DOHH2 (cell line): ENCODE measurements at regions not wholly inside any gene's neighbourhood (a gene's known extent, or its start where the extent isn't known, plus 50 kb on each side); places are given as distances from the start of the nearest gene placed in this dataset.

Source experiments
- H3F3A ChIP-seq: fragments of 200-600 bp; sonication (generic), shearing (Covaris generic); 2 replicates; pipeline ENCODE4 v1.6.0; 2016; ENCODE audit warnings: antibody characterized with exemption, mild to moderate bottlenecking; ENCODE audit not compliant: control insufficient read depth, insufficient read depth
- H3K27ac ChIP-seq: fragments of 200-600 bp; sonication (generic); 2 replicates; pipeline ENCODE4 v1.5.1; 2014; ENCODE audit warnings: low read depth, mild to moderate bottlenecking, low read length, moderate library complexity
- H3K27me3 ChIP-seq: fragments of 200-600 bp; sonication (generic); 2 replicates; pipeline ENCODE4 v1.6.1; 2014; ENCODE audit warnings: mild to moderate bottlenecking, low read length, mixed read lengths; ENCODE audit not compliant: control insufficient read depth
- H3K36me3 ChIP-seq: fragments of 200-600 bp; sonication (generic); 2 replicates; pipeline ENCODE4 v1.6.1; 2014; ENCODE audit warnings: mild to moderate bottlenecking, low read length, moderate library complexity, mixed read lengths; ENCODE audit not compliant: control insufficient read depth
- H3K4me1 ChIP-seq: fragments of 200-600 bp; sonication (generic); 2 replicates; pipeline ENCODE4 v1.6.1; 2014; ENCODE audit warnings: mild to moderate bottlenecking, low read length, mixed read lengths; ENCODE audit not compliant: control insufficient read depth
- H3K4me2 ChIP-seq: fragments of 200-600 bp; sonication (generic); 2 replicates; pipeline ENCODE4 v1.6.0; 2014; ENCODE audit warnings: mild to moderate bottlenecking, low read length, moderate library complexity
- H3K4me3 ChIP-seq: fragments of 200-600 bp; sonication (generic); 2 replicates; pipeline ENCODE4 v1.5.1; 2014; ENCODE audit warnings: mild to moderate bottlenecking, low read length, mixed read lengths
- H3K79me2 ChIP-seq: fragments of 200-600 bp; sonication (generic); 2 replicates; pipeline ENCODE4 v1.6.1; 2014; ENCODE audit warnings: mild to moderate bottlenecking, low read length, mixed read lengths; ENCODE audit not compliant: control insufficient read depth
- H3K9me2 ChIP-seq: fragments of 200-600 bp; sonication (generic); replicated peaks from 2 replicates; pipeline ENCODE4 v1.6.1; 2014; ENCODE audit warnings: mild to moderate bottlenecking, low read length, mixed read lengths; ENCODE audit not compliant: control insufficient read depth
- H3K9me3 ChIP-seq: fragments of 200-600 bp; sonication (generic); 2 replicates; pipeline ENCODE4 v1.6.1; 2014; ENCODE audit warnings: antibody characterized with exemption, low read length, mixed read lengths; ENCODE audit not compliant: control insufficient read depth, insufficient read depth
- H4K20me1 ChIP-seq: fragments of 200-600 bp; sonication (generic); 2 replicates; pipeline ENCODE4 v1.6.0; 2014; ENCODE audit warnings: low read depth, mild to moderate bottlenecking, antibody characterized with exemption, low read length, moderate library complexity; ENCODE audit not compliant: control insufficient read depth, insufficient read depth
- EZH2phosphoT487 ChIP-seq: fragments of 200-600 bp; sonication (generic); IDR thresholded peaks from 2 replicates; pipeline ENCODE4 v1.6.1; 2017; ENCODE audit warnings: borderline replicate concordance, mild to moderate bottlenecking, antibody characterized with exemption, low read length, moderate library complexity, mixed read lengths
- TF ChIP-seq, protein P1 (sequence below): fragments of 200-600 bp; sonication (generic); IDR thresholded peaks from one replicate; pipeline ENCODE4 v1.5.1; 2014; ENCODE audit warnings: antibody characterized with exemption, mild to moderate bottlenecking, low read depth, low read length; ENCODE audit not compliant: poor library complexity, severe bottlenecking

DNA sequence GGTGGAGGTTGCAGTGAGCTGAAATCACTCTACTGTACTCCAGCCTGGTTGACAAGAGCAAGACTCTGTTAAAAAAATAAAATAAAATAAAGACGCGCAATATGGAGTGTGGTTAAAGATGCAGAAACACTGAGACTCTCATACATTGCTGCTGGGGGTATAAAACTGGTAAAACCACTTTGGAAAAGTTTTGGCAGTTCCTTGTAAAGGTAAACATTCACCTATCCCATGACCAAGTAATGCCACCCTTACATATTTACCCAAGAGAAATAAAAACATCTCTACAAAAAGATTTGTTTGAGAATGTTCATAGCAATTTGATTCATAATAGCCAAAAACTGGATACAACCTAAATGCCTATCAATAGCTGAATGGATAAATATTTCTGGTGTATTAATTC, 398.5 kb downstream of the PDCD6IP start:
- Histone ChIP-seq H3K4me1 (peaks cover 62% of the 10 kb centered on the region), H4K20me1 (no peaks in the 10 kb centered on the region), H3K4me3 (no peak overlapping the region), H3K36me3 (no peaks in the 10 kb centered on the region), H3K79me2 (no peaks in the 10 kb centered on the region), H3K9me3 (0 out of 2 replicates have a peak, but pooled peaks cover 2% of the 10 kb centered on the region), H3K4me2 (no peak overlapping the region), H3K9me2 (no peaks in the 10 kb centered on the region), H3K27me3 (no peaks in the 10 kb centered on the region), H3F3A (no peaks in the 10 kb centered on the region), H3K27ac (no peak overlapping the region)
- no peak for TF ChIP-seq EZH2phosphoT487
- TF ChIP-seq, protein P1, sequence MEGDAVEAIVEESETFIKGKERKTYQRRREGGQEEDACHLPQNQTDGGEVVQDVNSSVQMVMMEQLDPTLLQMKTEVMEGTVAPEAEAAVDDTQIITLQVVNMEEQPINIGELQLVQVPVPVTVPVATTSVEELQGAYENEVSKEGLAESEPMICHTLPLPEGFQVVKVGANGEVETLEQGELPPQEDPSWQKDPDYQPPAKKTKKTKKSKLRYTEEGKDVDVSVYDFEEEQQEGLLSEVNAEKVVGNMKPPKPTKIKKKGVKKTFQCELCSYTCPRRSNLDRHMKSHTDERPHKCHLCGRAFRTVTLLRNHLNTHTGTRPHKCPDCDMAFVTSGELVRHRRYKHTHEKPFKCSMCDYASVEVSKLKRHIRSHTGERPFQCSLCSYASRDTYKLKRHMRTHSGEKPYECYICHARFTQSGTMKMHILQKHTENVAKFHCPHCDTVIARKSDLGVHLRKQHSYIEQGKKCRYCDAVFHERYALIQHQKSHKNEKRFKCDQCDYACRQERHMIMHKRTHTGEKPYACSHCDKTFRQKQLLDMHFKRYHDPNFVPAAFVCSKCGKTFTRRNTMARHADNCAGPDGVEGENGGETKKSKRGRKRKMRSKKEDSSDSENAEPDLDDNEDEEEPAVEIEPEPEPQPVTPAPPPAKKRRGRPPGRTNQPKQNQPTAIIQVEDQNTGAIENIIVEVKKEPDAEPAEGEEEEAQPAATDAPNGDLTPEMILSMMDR = no peak

DNA sequence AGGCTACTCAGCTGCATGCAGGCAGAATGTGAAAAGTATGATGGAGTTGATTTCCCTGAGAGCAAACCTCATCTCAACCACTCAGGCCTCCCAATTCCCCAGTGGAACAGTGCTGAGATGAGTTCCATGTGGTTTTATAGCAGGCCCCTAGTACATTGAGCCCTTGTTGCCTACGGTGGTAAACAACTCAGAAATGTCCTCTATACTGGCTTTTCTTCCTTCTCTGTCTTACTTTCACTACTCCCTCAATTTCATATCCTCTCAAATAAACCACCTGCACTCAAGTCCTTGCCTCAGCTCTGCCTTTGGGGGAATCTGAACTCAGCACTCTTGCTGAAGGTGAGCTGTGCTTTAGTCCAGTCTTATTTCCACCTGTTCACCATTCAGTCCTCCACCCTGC, 399.9 kb downstream of the PDCD6IP start:
- peaks cover 63% of the 10 kb centered on the region for H3K4me1 ChIP-seq
- H3K27me3 ChIP-seq = no peaks in the 10 kb centered on the region
- no peak overlapping the region for H3K4me3 ChIP-seq
- 0 out of 2 replicates have a peak, but pooled peaks cover 2% of the 10 kb centered on the region for H3K9me3 ChIP-seq
- TF ChIP-seq, protein P1 = no peak
- TF ChIP-seq EZH2phosphoT487 = no peak
- no peaks in the 10 kb centered on the region for H3K79me2 ChIP-seq
- peak overlapping the region; percentile 11 for H3K4me2 ChIP-seq
- no peaks in the 10 kb centered on the region for H3F3A ChIP-seq
- no peaks in the 10 kb centered on the region for H3K36me3 ChIP-seq
- H3K9me2 ChIP-seq = no peaks in the 10 kb centered on the region
- H3K27ac ChIP-seq = peak overlapping the region; percentile 24
- no peaks in the 10 kb centered on the region for H4K20me1 ChIP-seq

DNA sequence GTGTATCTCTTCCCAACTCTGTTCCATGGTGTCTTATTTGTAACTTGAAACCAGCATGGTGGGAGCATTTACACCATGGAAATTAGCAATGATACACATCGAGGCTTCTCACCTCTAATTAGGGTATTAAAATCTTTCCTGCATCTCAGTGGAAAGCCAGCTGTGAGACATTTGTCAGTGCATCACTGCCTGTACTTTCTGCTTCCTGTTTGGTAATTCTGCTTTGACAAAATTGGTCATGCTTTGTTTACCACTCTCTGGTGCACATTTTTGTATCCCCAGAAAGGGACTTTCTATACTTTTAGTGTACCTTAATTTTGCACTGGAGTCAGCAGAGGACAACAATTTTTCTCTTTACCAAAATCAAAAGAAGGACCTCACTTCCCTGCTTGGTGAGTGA, 402.1 kb downstream of the PDCD6IP start:
- peak overlapping the region; percentile 72 for H3K27ac ChIP-seq
- 0 out of 2 replicates have a peak, but pooled peaks cover 2% of the 10 kb centered on the region for H3K9me3 ChIP-seq
- H3K36me3 ChIP-seq = no peaks in the 10 kb centered on the region
- no peaks in the 10 kb centered on the region for H3K79me2 ChIP-seq
- TF ChIP-seq, protein P1 = no peak
- TF ChIP-seq EZH2phosphoT487 = no peak
- no peaks in the 10 kb centered on the region for H3K9me2 ChIP-seq
- peak overlapping the region; percentile 66 for H3K4me2 ChIP-seq
- no peaks in the 10 kb centered on the region for H3K27me3 ChIP-seq
- H3K4me3 ChIP-seq = peak overlapping the region; percentile 56
- no peaks in the 10 kb centered on the region for H3F3A ChIP-seq
- H4K20me1 ChIP-seq = no peaks in the 10 kb centered on the region
- peaks cover 75% of the 10 kb centered on the region for H3K4me1 ChIP-seq
